ENCODE measurements at regions not wholly inside any gene's neighbourhood (a gene's known extent, or its start where the extent isn't known, plus 50 kb on each side); places are given as distances from the start of the nearest gene placed in this dataset.

DNA sequence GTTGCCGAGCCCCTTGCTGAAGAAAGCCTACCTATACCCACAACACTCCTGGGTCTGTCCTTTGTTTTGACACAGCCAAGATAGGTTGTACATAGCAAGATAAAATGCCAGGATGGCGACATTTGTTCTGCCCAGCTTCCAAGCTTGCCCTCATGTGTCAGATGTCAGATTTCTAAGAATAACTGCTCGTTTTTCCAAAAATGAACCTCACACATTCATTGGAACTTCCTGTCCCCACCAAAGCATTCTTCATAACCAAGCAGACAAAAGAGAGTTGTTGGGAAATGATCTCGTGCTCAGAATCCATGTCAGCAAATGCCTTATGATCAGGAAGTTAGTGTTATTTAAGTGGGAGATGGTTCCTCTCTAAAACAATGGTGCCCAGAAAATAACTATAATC is 210.1 kb downstream of the ZNF608 start:
- TF ChIP-seq, protein P1, sequence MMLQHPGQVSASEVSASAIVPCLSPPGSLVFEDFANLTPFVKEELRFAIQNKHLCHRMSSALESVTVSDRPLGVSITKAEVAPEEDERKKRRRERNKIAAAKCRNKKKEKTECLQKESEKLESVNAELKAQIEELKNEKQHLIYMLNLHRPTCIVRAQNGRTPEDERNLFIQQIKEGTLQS (IDR thresholded peaks at IDR 0.05) = no peak
- TF ChIP-seq NR2F2 (IDR thresholded peaks at IDR 0.05) = peak; percentile 25
- no peak for DNase-seq (ENCODE audit: low spot score)
- 71% methylated on average over 4 of the region's 4 CpGs for WGBS
- no peaks in the 10 kb centered on the region for H3K4me1 ChIP-seq (ENCODE audit: control insufficient read depth in 4 of 4, insufficient read depth in 4 of 4, low read length in 3 of 4)
- H3K27me3 ChIP-seq (ENCODE audit: control insufficient read depth in 4 of 4, insufficient read depth in 4 of 4, low read length in 3 of 4) = no peaks in the 10 kb centered on the region
- H3K36me3 ChIP-seq (ENCODE audit: control insufficient read depth in 4 of 4, insufficient read depth in 3 of 4, low read depth in 1 of 4, low read length in 3 of 4) = no peaks in the 10 kb centered on the region
- H3K4me3 ChIP-seq (ENCODE audit: low read depth in 1 of 3, low read length in 3 of 3) = no peak overlapping the region
- no peaks in the 10 kb centered on the region for H3K9me3 ChIP-seq (ENCODE audit: control insufficient read depth in 4 of 4, low read length in 3 of 4)
- no peak overlapping the region for H3K27ac ChIP-seq (ENCODE audit: low read depth in 1 of 2, low read length in 2 of 2)
- H3K9ac ChIP-seq (ENCODE audit: low read depth in 1 of 2, low read length in 2 of 2) = no peak overlapping the region

GRCh38 chr5:124530916-124531315 is 215.5 kb downstream of the ZNF608 start:
- H3K4me3 ChIP-seq (ENCODE audit: low read depth in 1 of 3, low read length in 3 of 3) = no peak overlapping the region
- no peaks in the 10 kb centered on the region for H3K9me3 ChIP-seq (ENCODE audit: control insufficient read depth in 4 of 4, low read length in 3 of 4)
- no peaks in the 10 kb centered on the region for H3K36me3 ChIP-seq (ENCODE audit: control insufficient read depth in 4 of 4, insufficient read depth in 3 of 4, low read depth in 1 of 4, low read length in 3 of 4)
- peaks cover 0 to 4% (median 2%) of the 10 kb centered on the region in 4 donors for H3K4me1 ChIP-seq (ENCODE audit: control insufficient read depth in 4 of 4, insufficient read depth in 4 of 4, low read length in 3 of 4)
- 91% methylated on average over 1 of the region's 1 CpG for WGBS
- H3K27ac ChIP-seq (ENCODE audit: low read depth in 1 of 2, low read length in 2 of 2) = no peak overlapping the region
- H3K9ac ChIP-seq (ENCODE audit: low read depth in 1 of 2, low read length in 2 of 2) = no peak overlapping the region
- DNase-seq (ENCODE audit: low spot score) = no peak
- no peaks in the 10 kb centered on the region for H3K27me3 ChIP-seq (ENCODE audit: control insufficient read depth in 4 of 4, insufficient read depth in 4 of 4, low read length in 3 of 4)
- TF ChIP-seq EGR1 (IDR thresholded peaks at IDR 0.05; ENCODE audit: low read depth in 2 of 2) = no peak
- no peak for TF ChIP-seq JUND (IDR thresholded peaks at IDR 0.05)
- no peak for TF ChIP-seq NR2F2 (IDR thresholded peaks at IDR 0.05)
- no peak for TF ChIP-seq GABPA (IDR thresholded peaks at IDR 0.05 in 1 of 2, conservative IDR thresholded peaks at IDR 0.05 in 1 of 2)
- TF ChIP-seq RAD21 (IDR thresholded peaks at IDR 0.05) = no peak
- TF ChIP-seq, protein P2, sequence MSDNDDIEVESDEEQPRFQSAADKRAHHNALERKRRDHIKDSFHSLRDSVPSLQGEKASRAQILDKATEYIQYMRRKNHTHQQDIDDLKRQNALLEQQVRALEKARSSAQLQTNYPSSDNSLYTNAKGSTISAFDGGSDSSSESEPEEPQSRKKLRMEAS (IDR thresholded peaks at IDR 0.05) = no peak

GRCh38 chr5:124528838-124529237 is 217.6 kb downstream of the ZNF608 start:
- 90% methylated on average over 2 of the region's 2 CpGs for WGBS
- TF ChIP-seq GABPA (IDR thresholded peaks at IDR 0.05 in 1 of 2, conservative IDR thresholded peaks at IDR 0.05 in 1 of 2) (no peak), RAD21 (IDR thresholded peaks at IDR 0.05) (no peak), HNF4A (conservative IDR thresholded peaks at IDR 0.05) (no peak), YY1 (IDR thresholded peaks at IDR 0.05) (no peak), CTCF (IDR thresholded peaks at IDR 0.05; ENCODE audit: low read depth, low read length, missing input control) (no peak), NR2F2 (IDR thresholded peaks at IDR 0.05) (no peak), TAF1 (conservative IDR thresholded peaks at IDR 0.05) (no peak), JUND (IDR thresholded peaks at IDR 0.05) (no peak), ZBTB33 (IDR thresholded peaks at IDR 0.05) (no peak)
- TF ChIP-seq, protein P1 (IDR thresholded peaks at IDR 0.05) = no peak
- TF ChIP-seq, protein P3, sequence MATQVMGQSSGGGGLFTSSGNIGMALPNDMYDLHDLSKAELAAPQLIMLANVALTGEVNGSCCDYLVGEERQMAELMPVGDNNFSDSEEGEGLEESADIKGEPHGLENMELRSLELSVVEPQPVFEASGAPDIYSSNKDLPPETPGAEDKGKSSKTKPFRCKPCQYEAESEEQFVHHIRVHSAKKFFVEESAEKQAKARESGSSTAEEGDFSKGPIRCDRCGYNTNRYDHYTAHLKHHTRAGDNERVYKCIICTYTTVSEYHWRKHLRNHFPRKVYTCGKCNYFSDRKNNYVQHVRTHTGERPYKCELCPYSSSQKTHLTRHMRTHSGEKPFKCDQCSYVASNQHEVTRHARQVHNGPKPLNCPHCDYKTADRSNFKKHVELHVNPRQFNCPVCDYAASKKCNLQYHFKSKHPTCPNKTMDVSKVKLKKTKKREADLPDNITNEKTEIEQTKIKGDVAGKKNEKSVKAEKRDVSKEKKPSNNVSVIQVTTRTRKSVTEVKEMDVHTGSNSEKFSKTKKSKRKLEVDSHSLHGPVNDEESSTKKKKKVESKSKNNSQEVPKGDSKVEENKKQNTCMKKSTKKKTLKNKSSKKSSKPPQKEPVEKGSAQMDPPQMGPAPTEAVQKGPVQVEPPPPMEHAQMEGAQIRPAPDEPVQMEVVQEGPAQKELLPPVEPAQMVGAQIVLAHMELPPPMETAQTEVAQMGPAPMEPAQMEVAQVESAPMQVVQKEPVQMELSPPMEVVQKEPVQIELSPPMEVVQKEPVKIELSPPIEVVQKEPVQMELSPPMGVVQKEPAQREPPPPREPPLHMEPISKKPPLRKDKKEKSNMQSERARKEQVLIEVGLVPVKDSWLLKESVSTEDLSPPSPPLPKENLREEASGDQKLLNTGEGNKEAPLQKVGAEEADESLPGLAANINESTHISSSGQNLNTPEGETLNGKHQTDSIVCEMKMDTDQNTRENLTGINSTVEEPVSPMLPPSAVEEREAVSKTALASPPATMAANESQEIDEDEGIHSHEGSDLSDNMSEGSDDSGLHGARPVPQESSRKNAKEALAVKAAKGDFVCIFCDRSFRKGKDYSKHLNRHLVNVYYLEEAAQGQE (IDR thresholded peaks at IDR 0.05) = no peak
- peaks cover 0 to 4% (median 2%) of the 10 kb centered on the region in 4 donors for H3K4me1 ChIP-seq (ENCODE audit: control insufficient read depth in 4 of 4, insufficient read depth in 4 of 4, low read length in 3 of 4)
- H3K4me3 ChIP-seq (ENCODE audit: low read depth in 1 of 3, low read length in 3 of 3) = no peak overlapping the region
- H3K27me3 ChIP-seq (ENCODE audit: control insufficient read depth in 4 of 4, insufficient read depth in 4 of 4, low read length in 3 of 4) = no peaks in the 10 kb centered on the region
- no peak overlapping the region for H3K27ac ChIP-seq (ENCODE audit: low read depth in 1 of 2, low read length in 2 of 2)
- no peak overlapping the region for H3K9ac ChIP-seq (ENCODE audit: low read depth in 1 of 2, low read length in 2 of 2)
- H3K9me3 ChIP-seq (ENCODE audit: control insufficient read depth in 4 of 4, low read length in 3 of 4) = no peaks in the 10 kb centered on the region
- no peaks in the 10 kb centered on the region for H3K36me3 ChIP-seq (ENCODE audit: control insufficient read depth in 4 of 4, insufficient read depth in 3 of 4, low read depth in 1 of 4, low read length in 3 of 4)
- DNase-seq (ENCODE audit: low spot score) = no peak
